ENCODE measurements at regions not wholly inside any gene's neighbourhood (a gene's known extent, or its start where the extent isn't known, plus 50 kb on each side); places are given as distances from the start of the nearest gene placed in this dataset.

DNA sequence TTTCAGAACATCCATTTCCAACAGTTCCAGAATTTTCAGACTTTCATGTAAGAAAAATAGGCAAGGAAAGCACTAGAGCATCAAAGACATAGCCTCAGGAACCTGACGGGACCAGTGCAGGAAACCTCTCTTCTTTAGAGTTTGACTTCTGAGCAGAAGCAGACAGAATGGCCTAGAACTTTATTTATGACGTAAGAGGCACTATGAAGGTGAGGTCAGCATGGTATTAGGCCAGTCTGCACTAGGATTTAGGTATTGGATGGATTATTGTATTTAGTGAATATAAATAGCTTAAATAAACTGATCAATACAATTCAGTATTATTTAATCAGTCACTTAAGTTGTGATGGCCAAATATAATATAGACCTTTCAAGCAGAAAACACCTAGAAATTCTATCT, 117.6 kb downstream of the CYRIA start:
- TF ChIP-seq CTCF (IDR thresholded peaks at IDR 0.05) (no peak), POLR2A (IDR thresholded peaks at IDR 0.05) (no peak)
